Inflammatory macrophage treated with lipopolysaccharide for 4 hours (primary cell): ENCODE measurements at regions not wholly inside any gene's neighbourhood (a gene's known extent, or its start where the extent isn't known, plus 50 kb on each side); places are given as distances from the start of the nearest gene placed in this dataset.

Experiments
- DNase-seq: peaks from one replicate; pipeline ENCODE4 v3.0.0-alpha.2; 2020

GRCh38 chr1:98420376-98421084 lies 241.0 kb upstream of the SNX7 start:
- no peak for DNase-seq

- peak; percentile 8 for DNase-seq
Observed at GRCh38 chr1:98417820-98418219, 243.7 kb upstream of the SNX7 start.

- DNase-seq = no peak
Observed at GRCh38 chr1:98410082-98410481, 251.4 kb upstream of the SNX7 start.

- no peak for DNase-seq
Observed at GRCh38 chr1:98406352-98407088, 255.0 kb upstream of the SNX7 start.

- DNase-seq = peak; percentile 3
Observed at GRCh38 chr1:98405581-98406074, 255.9 kb upstream of the SNX7 start.

- no peak for DNase-seq
Observed at GRCh38 chr1:98404866-98405265, 256.7 kb upstream of the SNX7 start.

- peak; percentile 42 for DNase-seq
Observed at GRCh38 chr1:98403963-98404480, 257.5 kb upstream of the SNX7 start.

GRCh38 chr1:98402860-98403259 lies 258.7 kb upstream of the SNX7 start:
- DNase-seq = peak; percentile 0

GRCh38 chr1:98400446-98400845 lies 261.1 kb upstream of the SNX7 start:
- no peak for DNase-seq

- no peak for DNase-seq
Observed at GRCh38 chr1:98399218-98399617, 262.3 kb upstream of the SNX7 start.

- DNase-seq = peak; percentile 24
Observed at GRCh38 chr1:98398649-98399048, 262.9 kb upstream of the SNX7 start.

GRCh38 chr1:98398092-98398491 lies 263.4 kb upstream of the SNX7 start:
- DNase-seq = no peak

GRCh38 chr1:98393719-98394118 lies 267.8 kb upstream of the SNX7 start:
- DNase-seq = no peak

- no peak for DNase-seq
Observed at GRCh38 chr1:98391175-98391574, 270.3 kb upstream of the SNX7 start.

GRCh38 chr1:98389809-98390208 lies 271.7 kb upstream of the SNX7 start:
- no peak for DNase-seq

GRCh38 chr1:98388441-98388840 lies 273.1 kb upstream of the SNX7 start:
- peak; percentile 30 for DNase-seq

GRCh38 chr1:98387701-98388100 lies 273.8 kb upstream of the SNX7 start:
- no peak for DNase-seq

GRCh38 chr1:98386675-98387440 lies 274.7 kb upstream of the SNX7 start:
- DNase-seq = no peak

GRCh38 chr1:98385652-98386051 lies 275.9 kb upstream of the SNX7 start:
- DNase-seq = no peak

GRCh38 chr1:98384461-98385141 lies 276.9 kb upstream of the SNX7 start:
- DNase-seq = no peak

GRCh38 chr1:98382986-98383740 lies 278.4 kb upstream of the SNX7 start:
- DNase-seq = no peak

GRCh38 chr1:98382586-98382985 lies 278.9 kb upstream of the SNX7 start:
- DNase-seq = no peak
